HepG2 (cell line): ENCODE measurements at regions not wholly inside any gene's neighbourhood (a gene's known extent, or its start where the extent isn't known, plus 50 kb on each side); places are given as distances from the start of the nearest gene placed in this dataset.

ENCODE experiments used
- ATAC-seq: fragments of 200-7000 bp; cut with Tn5 transposase; 3 replicates; pipeline ENCODE4 v1.9.1; 2020; ENCODE audit warnings: mild to moderate bottlenecking, moderate library complexity
- BruUV-seq: library from RNA; stranded (reverse); fragments of 400-500 nt; replicated peaks from 2 replicates; lab custom pipeline; 2021; lab: Mats Ljungman, UMichigan
- CTCF ChIA-PET: fragments of 300-600 bp; formaldehyde crosslinking; extraction: SDS; loops from one replicate; lab custom pipeline; 2021; ENCODE audit warnings: low total read pairs, inconsistent platforms, low intra/inter-chr PET ratio; lab: Yijun Ruan, JAX
- POLR2A ChIA-PET: fragments of 350-600 bp; sonication (Branson Sonifier 250); formaldehyde crosslinking; loops from one replicate; lab custom pipeline; 2020; ENCODE audit warnings: antibody characterized with exemption, inconsistent platforms; lab: Yijun Ruan, JAX
- DNase-seq: peaks from one replicate; pipeline ENCODE4 v3.0.0-alpha.2; 2015; ENCODE audit warnings: low spot score
- FAIRE-seq: peaks from 3 replicates; lab custom pipeline; 2011; peaks lifted over from hg19 to GRCh38; lab: Jason Lieb, UNC
- H2AFZ ChIP-seq: one replicate; pipeline ENCODE4 v1.6.1; 2011; ENCODE audit warnings: low read length, inconsistent platforms
- H3K27ac ChIP-seq: fragments of 300-600 bp; 3 replicates; pipeline ENCODE4 v1.8.0; 2011; ENCODE audit warnings: mixed run types, mild to moderate bottlenecking, mixed read lengths, low read length, inconsistent platforms; ENCODE audit not compliant: insufficient read depth; ENCODE audit errors: extremely low read length
- H3K27me3 ChIP-seq, 2 experiments: fragments of 200-600 bp in 1 of 2; 2 replicates in 1 of 2; 3 replicates in 1 of 2; pipeline versions ENCODE4 v1.6.0 to v1.8.0; 2011; ENCODE audit warnings: low read length in 2 of 2, mild to moderate bottlenecking in 2 of 2, moderate library complexity in 2 of 2, inconsistent platforms in 1 of 2; ENCODE audit not compliant: insufficient read depth in 2 of 2, control insufficient read depth in 1 of 2
- H3K36me3 ChIP-seq, 2 experiments: fragments of 200-600 bp in 1 of 2; replicated peaks in 1 of 2; 2 replicates in 1 of 2; 3 replicates in 1 of 2; pipeline versions ENCODE4 v1.5.1 to v1.8.0; 2011; ENCODE audit warnings: low read length in 2 of 2, inconsistent platforms in 1 of 2; ENCODE audit not compliant: insufficient read depth in 2 of 2, control insufficient read depth in 1 of 2
- H3K4me1 ChIP-seq: 2 replicates; pipeline ENCODE4 v1.5.1; 2012; ENCODE audit warnings: low read length, inconsistent platforms; ENCODE audit not compliant: insufficient read depth
- H3K4me2 ChIP-seq: 2 replicates; pipeline ENCODE4 v1.6.0; 2011; ENCODE audit warnings: low read depth, low read length, inconsistent platforms
- H3K4me3 ChIP-seq, 3 experiments: fragments of 200-600 bp in 1 of 3; sonication (generic), shearing (Covaris generic) in 1 of 3; replicated peaks in 1 of 3; 2 replicates each; pipeline ENCODE4 v1.5.1; 2011 to 2016; ENCODE audit warnings: low read length in 3 of 3, inconsistent platforms in 2 of 3, low read depth in 2 of 3, mild to moderate bottlenecking in 2 of 3, control low read depth in 1 of 3, mixed read lengths in 1 of 3; ENCODE audit not compliant: insufficient read depth in 1 of 3
- H3K79me2 ChIP-seq: one replicate; pipeline ENCODE4 v1.6.1; 2011; ENCODE audit warnings: low read length, inconsistent platforms; ENCODE audit not compliant: insufficient read depth
- H3K9ac ChIP-seq: 2 replicates; pipeline ENCODE4 v1.6.0; 2011; ENCODE audit warnings: mild to moderate bottlenecking, low read depth, low read length, inconsistent platforms; ENCODE audit not compliant: insufficient read depth
- H3K9me3 ChIP-seq: 2 replicates; pipeline ENCODE4 v1.5.1; 2012; ENCODE audit warnings: mild to moderate bottlenecking, low read length
- H4K20me1 ChIP-seq: 2 replicates; pipeline ENCODE4 v1.6.0; 2011; ENCODE audit warnings: inconsistent platforms, mild to moderate bottlenecking, low read length, moderate library complexity; ENCODE audit not compliant: insufficient read depth
- FIP1L1 ChIP-seq: fragments of 200-400 bp; formaldehyde crosslinking; IDR thresholded peaks from 2 replicates; pipeline ENCODE4 v1.6.1; 2018; ENCODE audit warnings: low read depth, mild to moderate bottlenecking, low read length, moderate library complexity, borderline replicate concordance; ENCODE audit not compliant: insufficient read depth
- ISL2 ChIP-seq: sonication (generic); formaldehyde crosslinking; IDR thresholded peaks from 2 replicates; pipeline ENCODE4 v1.5.0; 2020; ENCODE audit warnings: missing genetic modification reagents
- MAZ ChIP-seq, 2 experiments: sonication (generic) in 1 of 2; formaldehyde crosslinking in 1 of 2; IDR thresholded peaks; 2 replicates each; pipeline versions ENCODE4 v1.5.0 to v1.6.1; 2012 to 2020; ENCODE audit warnings: low read depth in 2 of 2, mild to moderate bottlenecking in 2 of 2, borderline replicate concordance in 1 of 2, improper control_type of control experiment in 1 of 2, low read length in 1 of 2, missing genetic modification reagents in 1 of 2, moderate library complexity in 1 of 2
- MYC ChIP-seq: sonication (generic); formaldehyde crosslinking; IDR thresholded peaks from 2 replicates; pipeline ENCODE4 v1.9.0; 2021; ENCODE audit warnings: missing genetic modification reagents, borderline replicate concordance
- PAWR ChIP-seq: sonication (generic); formaldehyde crosslinking; IDR thresholded peaks from 2 replicates; pipeline ENCODE4 v1.4.0; 2020; ENCODE audit warnings: missing genetic modification reagents, mild to moderate bottlenecking, borderline replicate concordance
- RERE ChIP-seq: IDR thresholded peaks from 2 replicates; pipeline ENCODE4 v1.6.1; 2016; ENCODE audit warnings: low read depth, missing genetic modification reagents, missing compliant biosample characterization
- TCF7 ChIP-seq: sonication (generic); IDR thresholded peaks from 2 replicates; pipeline ENCODE4 v1.6.1; 2016; ENCODE audit warnings: antibody characterized with exemption, low read depth
- ZMAT3 ChIP-seq: sonication (generic); formaldehyde crosslinking; conservative IDR thresholded peaks from 2 replicates; pipeline ENCODE4 v1.7.0; 2021; ENCODE audit warnings: missing genetic modification reagents
- ZNF224 ChIP-seq: sonication (generic); formaldehyde crosslinking; IDR thresholded peaks from 2 replicates; pipeline ENCODE4 v1.5.0; 2020; ENCODE audit warnings: mild to moderate bottlenecking, missing genetic modification reagents
- ZNF292 ChIP-seq: sonication (generic); formaldehyde crosslinking; IDR thresholded peaks from 2 replicates; pipeline ENCODE4 v1.8.1; 2022; ENCODE audit warnings: mild to moderate bottlenecking, low read depth, missing genetic modification reagents, borderline replicate concordance
- WGBS: methylation state at CpG from one replicate; pipeline ENCODE4 v1.1.6; 2017; ENCODE audit warnings: low lambda C conversion rate; 5-methylcytosine and 5-hydroxymethylcytosine counted together
- in situ Hi-C: cut with HindIII; loops from 2 replicates; pipeline ENCODE4 v1.10.0; 2017; ENCODE audit warnings: low pct_unique_long_range_greater_than_20kb; ENCODE audit not compliant: extremely low pct_ligation_motif_present
- intact Hi-C: fragments of 100-400 bp; cut with micrococcal nuclease; formaldehyde crosslinking; loops from one replicate; pipeline ENCODE4 v1.10.0; 2022; ENCODE audit not compliant: unreplicated experiment

- H3K79me2 ChIP-seq = no peaks in the 10 kb centered on the region
- ChIA-PET CTCF (no interaction called here), POLR2A (no interaction called here)
- no peaks in the 10 kb centered on the region for H4K20me1 ChIP-seq
- H3K4me2 ChIP-seq = no peak overlapping the region
- no peak overlapping the region for H3K27ac ChIP-seq
- no peak overlapping the region for H3K4me3 ChIP-seq
- H2AFZ ChIP-seq = no peak overlapping the region
- no peak for FAIRE-seq
- BruUV-seq = no TSS peak
- no peaks in the 10 kb centered on the region for H3K4me1 ChIP-seq
- no peaks in the 10 kb centered on the region for H3K36me3 ChIP-seq
- in situ Hi-C loops (no loop called here), intact Hi-C loops (no loop called here)
- WGBS = 18% methylated on average over 2 of the region's 2 CpGs
- no peak for ATAC-seq
- DNase-seq = no peak
- no peak for TF ChIP-seq MYC (CRISPR knock-in tag)
- TF ChIP-seq, all 625 proteins: peak for 0
- H3K9me3 ChIP-seq = no peaks in the 10 kb centered on the region
- H3K9ac ChIP-seq = no peak overlapping the region
- peaks cover 0 to 16% of the 10 kb centered on the region in 2 experiments; a peak in 3 of 5 replicates for H3K27me3 ChIP-seq
These were observed 256.2 kb downstream of the CLIC5 start for GRCh38 chr6:45759472-45759810.

DNA sequence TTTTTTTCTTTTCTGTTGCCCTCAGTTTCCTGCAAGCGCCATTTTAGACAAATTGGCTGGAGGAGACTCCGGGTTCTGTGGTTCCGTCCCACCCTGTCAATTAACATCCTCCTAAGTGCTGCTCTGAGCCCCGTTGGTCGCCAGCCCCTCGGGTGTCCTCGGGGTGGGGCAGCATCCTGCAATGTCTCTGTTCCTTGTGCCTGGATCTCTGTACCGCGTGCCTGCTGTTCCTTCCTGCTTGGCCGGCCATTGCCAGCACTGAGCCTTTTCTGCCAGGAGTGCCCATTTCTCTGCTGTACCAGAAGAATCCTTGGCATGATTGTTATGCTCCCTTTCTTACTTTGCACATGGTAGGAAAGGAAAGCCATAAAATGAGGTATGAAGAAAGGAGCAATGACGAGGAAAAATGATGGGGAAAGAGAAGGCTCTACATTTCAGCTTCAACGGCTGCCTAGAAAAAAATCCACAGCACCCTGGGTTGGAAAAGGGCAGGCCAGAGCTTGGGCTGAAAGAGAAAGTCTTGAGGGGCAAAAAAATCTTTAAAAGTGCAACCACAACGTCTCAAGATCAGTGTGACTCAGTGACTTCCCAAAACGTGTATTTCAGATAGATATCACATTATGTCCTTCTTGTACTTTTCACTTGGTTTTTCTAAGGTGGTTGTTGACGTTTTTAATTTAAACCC is 256.7 kb downstream of the CLIC5 start:
- intact Hi-C loops (no loop called here), in situ Hi-C loops (no loop called here)
- Histone ChIP-seq H4K20me1 (no peaks in the 10 kb centered on the region), H3K9me3 (no peaks in the 10 kb centered on the region), H3K27me3 (peaks cover 0 to 19% of the 10 kb centered on the region in 2 experiments; a peak in 3 of 5 replicates), H3K4me2 (no peak overlapping the region), H3K27ac (no peak overlapping the region), H3K36me3 (no peaks in the 10 kb centered on the region), H3K4me3 (no peak overlapping the region), H3K9ac (no peak overlapping the region), H2AFZ (no peak overlapping the region), H3K79me2 (no peaks in the 10 kb centered on the region), H3K4me1 (no peaks in the 10 kb centered on the region)
- POLR2A ChIA-PET = no interaction called here
- FAIRE-seq (no peak), ATAC-seq (no peak), DNase-seq (no peak)
- no TSS peak for BruUV-seq
- 20% methylated on average over 15 of the region's 15 CpGs for WGBS
- CTCF ChIA-PET = no interaction called here
- TF ChIP-seq ZMAT3 (CRISPR knock-in tag) = no peak
- no peak for TF ChIP-seq MAZ (IDR thresholded peaks at IDR 0.05; ENCODE audit: borderline replicate concordance, low read depth, low read length)
- no peak for TF ChIP-seq MAZ (CRISPR knock-in tag; IDR thresholded peaks at IDR 0.05; ENCODE audit: low read depth)
- TF ChIP-seq RERE = no peak
- TF ChIP-seq ZNF292 (CRISPR knock-in tag) = no peak
- no peak for TF ChIP-seq FIP1L1
- no peak for TF ChIP-seq ISL2 (CRISPR knock-in tag)
- no peak for TF ChIP-seq ZNF224 (CRISPR knock-in tag)
- TF ChIP-seq TCF7 = no peak
- TF ChIP-seq PAWR (CRISPR knock-in tag) = no peak
